ENCODE measurements at regions not wholly inside any gene's neighbourhood (a gene's known extent, or its start where the extent isn't known, plus 50 kb on each side); places are given as distances from the start of the nearest gene placed in this dataset.

DNA sequence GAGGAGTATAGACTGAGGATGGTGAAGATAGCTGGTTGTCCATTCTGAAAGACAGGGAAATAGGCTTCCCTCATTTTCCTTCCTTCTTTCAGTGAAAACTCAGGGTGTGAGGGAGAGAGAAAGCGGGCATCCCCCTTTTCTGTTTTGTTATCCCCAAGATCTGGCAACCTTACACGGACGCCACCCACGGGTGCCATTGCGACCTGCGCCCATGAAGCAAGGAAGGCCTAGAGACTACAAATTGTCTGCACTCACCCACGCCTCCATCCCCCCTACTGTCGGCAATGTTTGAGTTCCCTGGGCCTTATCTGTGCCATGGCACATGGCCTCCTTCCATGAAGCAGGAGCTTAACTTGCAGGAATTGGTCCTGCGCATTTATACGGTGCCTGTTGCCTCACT lies 115.0 kb upstream of the IGF1 start:
- ChIA-PET POLR2A (no interaction called here), CTCF (ENCODE audit: unreplicated experiment) (no interaction called here)
- no peak for DNase-seq (ENCODE audit: low spot score)
- Histone ChIP-seq H3K79me2 (ENCODE audit: insufficient read depth, low read depth, low read length) (no peaks in the 10 kb centered on the region), H3K9me3 (ENCODE audit: low read length) (no peaks in the 10 kb centered on the region), H3K4me2 (ENCODE audit: low read length) (no peak overlapping the region), H3K9me2 (ENCODE audit: insufficient read depth, low read length) (no peaks in the 10 kb centered on the region), H3K4me3 (ENCODE audit: low read depth, low read length, poor library complexity, severe bottlenecking) (no peak overlapping the region), H2AFZ (ENCODE audit: low read length) (no peak overlapping the region), H4K20me1 (ENCODE audit: insufficient read depth, low read length) (no peaks in the 10 kb centered on the region), H3K36me3 (ENCODE audit: insufficient read depth, low read length) (no peaks in the 10 kb centered on the region), H3K4me1 (ENCODE audit: insufficient read depth, low read length, poor library complexity, severe bottlenecking) (no peaks in the 10 kb centered on the region), H3K27ac (ENCODE audit: low read depth, low read length, poor library complexity, severe bottlenecking) (no peak overlapping the region)
- TF ChIP-seq, protein P1, sequence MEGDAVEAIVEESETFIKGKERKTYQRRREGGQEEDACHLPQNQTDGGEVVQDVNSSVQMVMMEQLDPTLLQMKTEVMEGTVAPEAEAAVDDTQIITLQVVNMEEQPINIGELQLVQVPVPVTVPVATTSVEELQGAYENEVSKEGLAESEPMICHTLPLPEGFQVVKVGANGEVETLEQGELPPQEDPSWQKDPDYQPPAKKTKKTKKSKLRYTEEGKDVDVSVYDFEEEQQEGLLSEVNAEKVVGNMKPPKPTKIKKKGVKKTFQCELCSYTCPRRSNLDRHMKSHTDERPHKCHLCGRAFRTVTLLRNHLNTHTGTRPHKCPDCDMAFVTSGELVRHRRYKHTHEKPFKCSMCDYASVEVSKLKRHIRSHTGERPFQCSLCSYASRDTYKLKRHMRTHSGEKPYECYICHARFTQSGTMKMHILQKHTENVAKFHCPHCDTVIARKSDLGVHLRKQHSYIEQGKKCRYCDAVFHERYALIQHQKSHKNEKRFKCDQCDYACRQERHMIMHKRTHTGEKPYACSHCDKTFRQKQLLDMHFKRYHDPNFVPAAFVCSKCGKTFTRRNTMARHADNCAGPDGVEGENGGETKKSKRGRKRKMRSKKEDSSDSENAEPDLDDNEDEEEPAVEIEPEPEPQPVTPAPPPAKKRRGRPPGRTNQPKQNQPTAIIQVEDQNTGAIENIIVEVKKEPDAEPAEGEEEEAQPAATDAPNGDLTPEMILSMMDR (conservative IDR thresholded peaks at IDR 0.05; ENCODE audit: low read length): no peak
- no peak for TF ChIP-seq EZH2phosphoT487 (IDR thresholded peaks at IDR 0.05; ENCODE audit: borderline replicate concordance, low read depth, low read length)
- intact Hi-C loops (cut with micrococcal nuclease; ENCODE audit: unreplicated experiment): no loop called here
- no TSS peak for BruUV-seq (replicated peaks)

DNA sequence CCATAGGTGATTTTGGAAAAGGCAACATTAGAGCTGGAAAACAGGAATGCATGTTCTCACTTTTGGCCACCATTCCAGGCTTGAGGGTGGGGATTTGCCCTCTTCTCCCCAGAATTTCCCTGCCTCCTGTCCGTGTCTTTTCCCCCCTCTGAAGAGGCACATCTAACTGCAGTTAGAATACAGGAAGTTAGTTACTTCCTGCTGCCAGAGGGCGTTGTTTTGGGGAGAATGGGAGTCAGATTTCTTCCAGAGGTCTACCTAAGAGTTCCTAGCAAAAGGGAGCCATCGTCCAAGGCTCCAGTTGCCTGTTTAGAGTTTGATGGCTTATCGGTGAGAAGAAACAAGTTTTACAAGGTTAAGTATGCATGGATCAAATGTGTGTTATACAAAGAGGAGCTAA lies 112.8 kb upstream of the IGF1 start:
- DNase-seq (ENCODE audit: low spot score): no peak
- intact Hi-C loops (cut with micrococcal nuclease; ENCODE audit: unreplicated experiment): no loop called here
- ChIA-PET CTCF (ENCODE audit: unreplicated experiment) (no interaction called here), POLR2A (interaction anchor here (0.6 kb wide), 2 partner anchors 17 to 48 kb away, joined by 3 to 4 read pairs; no protein-coding TSS in a partner anchor)
- no peak for TF ChIP-seq EZH2phosphoT487 (IDR thresholded peaks at IDR 0.05; ENCODE audit: borderline replicate concordance, low read depth, low read length)
- TF ChIP-seq, protein P1 (conservative IDR thresholded peaks at IDR 0.05; ENCODE audit: low read length): no peak
- H3K27ac ChIP-seq (ENCODE audit: low read depth, low read length, poor library complexity, severe bottlenecking): no peak overlapping the region
- no peak overlapping the region for H3K4me3 ChIP-seq (ENCODE audit: low read depth, low read length, poor library complexity, severe bottlenecking)
- no peaks in the 10 kb centered on the region for H3K79me2 ChIP-seq (ENCODE audit: insufficient read depth, low read depth, low read length)
- no peaks in the 10 kb centered on the region for H3K36me3 ChIP-seq (ENCODE audit: insufficient read depth, low read length)
- BruUV-seq (replicated peaks): no TSS peak
- no peak overlapping the region for H3K4me2 ChIP-seq (ENCODE audit: low read length)
- H3K9me3 ChIP-seq (ENCODE audit: low read length): no peaks in the 10 kb centered on the region
- no peaks in the 10 kb centered on the region for H4K20me1 ChIP-seq (ENCODE audit: insufficient read depth, low read length)
- H3K4me1 ChIP-seq (ENCODE audit: insufficient read depth, low read length, poor library complexity, severe bottlenecking): no peaks in the 10 kb centered on the region
- H3K9me2 ChIP-seq (ENCODE audit: insufficient read depth, low read length): no peaks in the 10 kb centered on the region
- no peak overlapping the region for H2AFZ ChIP-seq (ENCODE audit: low read length)

DNA sequence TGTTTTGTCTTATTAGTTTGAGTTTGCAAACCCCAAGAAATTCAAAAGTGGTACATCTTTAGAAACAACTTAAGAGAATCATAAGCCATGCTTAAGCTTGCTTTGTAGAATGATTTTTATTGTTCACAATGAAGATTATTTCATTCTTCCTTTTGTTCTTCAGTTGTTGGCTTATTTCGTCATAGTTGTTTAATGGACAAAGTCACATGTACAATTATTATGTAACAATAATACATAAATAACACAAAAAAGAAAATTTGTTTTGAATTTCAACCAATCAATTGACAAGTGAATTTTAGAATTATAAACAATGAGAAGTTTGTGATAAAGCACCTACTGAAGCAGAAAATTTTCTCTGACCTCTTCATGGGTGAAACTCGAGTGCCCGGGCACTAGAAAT lies 111.8 kb upstream of the IGF1 start:
- Histone ChIP-seq H3K27ac (ENCODE audit: low read depth, low read length, poor library complexity, severe bottlenecking) (no peak overlapping the region), H3K9me3 (ENCODE audit: low read length) (no peaks in the 10 kb centered on the region), H3K4me3 (ENCODE audit: low read depth, low read length, poor library complexity, severe bottlenecking) (no peak overlapping the region), H2AFZ (ENCODE audit: low read length) (no peak overlapping the region), H4K20me1 (ENCODE audit: insufficient read depth, low read length) (no peaks in the 10 kb centered on the region), H3K36me3 (ENCODE audit: insufficient read depth, low read length) (no peaks in the 10 kb centered on the region), H3K4me1 (ENCODE audit: insufficient read depth, low read length, poor library complexity, severe bottlenecking) (no peaks in the 10 kb centered on the region), H3K9me2 (ENCODE audit: insufficient read depth, low read length) (no peaks in the 10 kb centered on the region), H3K79me2 (ENCODE audit: insufficient read depth, low read depth, low read length) (no peaks in the 10 kb centered on the region), H3K4me2 (ENCODE audit: low read length) (no peak overlapping the region)
- intact Hi-C loops (cut with micrococcal nuclease; ENCODE audit: unreplicated experiment): no loop called here
- no peak for TF ChIP-seq EZH2phosphoT487 (IDR thresholded peaks at IDR 0.05; ENCODE audit: borderline replicate concordance, low read depth, low read length)
- TF ChIP-seq, protein P1 (conservative IDR thresholded peaks at IDR 0.05; ENCODE audit: low read length): no peak
- DNase-seq (ENCODE audit: low spot score): no peak
- BruUV-seq (replicated peaks): no TSS peak
- ChIA-PET CTCF (ENCODE audit: unreplicated experiment) (no interaction called here), POLR2A (interaction anchor here (0.6 kb wide), 1 partner anchor 357 kb away, joined by 3 read pairs; no protein-coding TSS in a partner anchor)

Data from OCI-LY7 (cell line).